ENCODE measurements at regions not wholly inside any gene's neighbourhood (a gene's known extent, or its start where the extent isn't known, plus 50 kb on each side); places are given as distances from the start of the nearest gene placed in this dataset.

- 67 to 87% methylated on average over 1 of the region's 1 CpG for WGBS, 2 donors
- Histone ChIP-seq H3K4me1 (no peaks in the 10 kb centered on the region), H3K27me3 (no peaks in the 10 kb centered on the region), H3K36me3 (replicated peaks in 1 of 2; ENCODE audit: insufficient read depth in 1 of 2, low read depth in 2 of 2) (no peaks in the 10 kb centered on the region), H3K9me3 (no peaks in the 10 kb centered on the region), H3K4me3 (no peak overlapping the region), H3K27ac (no peak overlapping the region)
- no peak for ATAC-seq
- intact Hi-C loops (cut with DNase I) = no loop called here
- no peak for DNase-seq
- TF ChIP-seq, protein P1, sequence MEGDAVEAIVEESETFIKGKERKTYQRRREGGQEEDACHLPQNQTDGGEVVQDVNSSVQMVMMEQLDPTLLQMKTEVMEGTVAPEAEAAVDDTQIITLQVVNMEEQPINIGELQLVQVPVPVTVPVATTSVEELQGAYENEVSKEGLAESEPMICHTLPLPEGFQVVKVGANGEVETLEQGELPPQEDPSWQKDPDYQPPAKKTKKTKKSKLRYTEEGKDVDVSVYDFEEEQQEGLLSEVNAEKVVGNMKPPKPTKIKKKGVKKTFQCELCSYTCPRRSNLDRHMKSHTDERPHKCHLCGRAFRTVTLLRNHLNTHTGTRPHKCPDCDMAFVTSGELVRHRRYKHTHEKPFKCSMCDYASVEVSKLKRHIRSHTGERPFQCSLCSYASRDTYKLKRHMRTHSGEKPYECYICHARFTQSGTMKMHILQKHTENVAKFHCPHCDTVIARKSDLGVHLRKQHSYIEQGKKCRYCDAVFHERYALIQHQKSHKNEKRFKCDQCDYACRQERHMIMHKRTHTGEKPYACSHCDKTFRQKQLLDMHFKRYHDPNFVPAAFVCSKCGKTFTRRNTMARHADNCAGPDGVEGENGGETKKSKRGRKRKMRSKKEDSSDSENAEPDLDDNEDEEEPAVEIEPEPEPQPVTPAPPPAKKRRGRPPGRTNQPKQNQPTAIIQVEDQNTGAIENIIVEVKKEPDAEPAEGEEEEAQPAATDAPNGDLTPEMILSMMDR (IDR thresholded peaks at IDR 0.05) = no peak
- TF ChIP-seq POLR2A (IDR thresholded peaks at IDR 0.05) = no peak
Measured at GRCh38 chr10:20670579-20670978, 226.5 kb downstream of the NEBL start.

DNA sequence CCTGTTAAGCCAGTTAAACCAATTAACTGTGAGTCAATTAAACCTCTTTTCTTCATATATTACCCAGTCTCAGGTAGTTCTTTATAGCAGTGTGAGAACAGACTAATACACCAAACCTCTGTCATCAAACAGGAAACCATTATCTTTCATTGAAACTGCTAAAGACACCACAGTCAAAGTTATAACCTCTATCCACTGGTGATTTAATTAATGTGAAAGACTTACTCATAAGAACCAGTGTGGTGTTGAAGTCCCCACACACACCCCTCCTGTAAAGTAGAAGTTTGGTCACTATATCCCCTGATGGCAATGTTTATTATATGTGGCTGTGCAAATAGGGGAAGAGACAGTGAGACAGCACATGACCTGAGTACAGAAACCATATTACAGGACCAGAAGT lies 228.1 kb downstream of the NEBL start:
- DNase-seq = no peak
- no peak overlapping the region for H3K4me3 ChIP-seq
- TF ChIP-seq, protein P1 (IDR thresholded peaks at IDR 0.05) = no peak
- TF ChIP-seq POLR2A (IDR thresholded peaks at IDR 0.05) = no peak
- ATAC-seq = no peak
- H3K27ac ChIP-seq = no peak overlapping the region
- no peaks in the 10 kb centered on the region for H3K36me3 ChIP-seq (replicated peaks in 1 of 2; ENCODE audit: insufficient read depth in 1 of 2, low read depth in 2 of 2)
- intact Hi-C loops (cut with DNase I) = no loop called here
- no peaks in the 10 kb centered on the region for H3K4me1 ChIP-seq
- no peaks in the 10 kb centered on the region for H3K27me3 ChIP-seq
- H3K9me3 ChIP-seq = no peaks in the 10 kb centered on the region

DNA sequence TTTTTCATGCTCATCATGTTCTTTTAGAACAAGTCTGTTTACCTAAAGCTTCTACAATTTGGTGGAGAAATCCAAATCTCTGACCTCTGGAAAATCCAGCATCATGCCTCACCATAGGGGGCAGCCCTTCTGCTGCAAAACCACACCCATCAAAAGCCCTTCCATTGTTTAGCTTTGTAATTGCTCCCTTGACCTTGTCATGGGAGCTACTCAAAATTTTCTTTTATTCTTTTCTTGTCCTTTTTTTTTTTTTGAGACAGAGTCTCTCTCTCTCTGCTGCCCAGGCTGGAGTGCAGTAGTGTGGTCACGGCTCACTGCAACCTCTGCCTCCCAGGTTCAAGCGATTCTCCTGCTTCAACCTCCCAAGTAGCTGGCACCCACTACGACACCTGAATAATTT lies 234.4 kb downstream of the NEBL start:
- intact Hi-C loops (cut with DNase I) = no loop called here
- H3K36me3 ChIP-seq (replicated peaks in 1 of 2; ENCODE audit: insufficient read depth in 1 of 2, low read depth in 2 of 2) = no peaks in the 10 kb centered on the region
- no peak overlapping the region for H3K27ac ChIP-seq
- H3K9me3 ChIP-seq = no peaks in the 10 kb centered on the region
- 77 to 78% methylated on average over 3 of the region's 3 CpGs for WGBS, 2 donors
- H3K27me3 ChIP-seq = no peaks in the 10 kb centered on the region
- H3K4me1 ChIP-seq = no peaks in the 10 kb centered on the region
- ATAC-seq (no peak), DNase-seq (no peak)
- no peak for TF ChIP-seq POLR2A (IDR thresholded peaks at IDR 0.05)
- TF ChIP-seq, protein P1 (IDR thresholded peaks at IDR 0.05) = no peak
- no peak overlapping the region for H3K4me3 ChIP-seq

- no peak for ATAC-seq
- WGBS, 2 donors = 49 to 50% methylated on average over 2 of the region's 2 CpGs
Measured at GRCh38 chr10:20659225-20659624, 237.9 kb downstream of the NEBL start.

DNA sequence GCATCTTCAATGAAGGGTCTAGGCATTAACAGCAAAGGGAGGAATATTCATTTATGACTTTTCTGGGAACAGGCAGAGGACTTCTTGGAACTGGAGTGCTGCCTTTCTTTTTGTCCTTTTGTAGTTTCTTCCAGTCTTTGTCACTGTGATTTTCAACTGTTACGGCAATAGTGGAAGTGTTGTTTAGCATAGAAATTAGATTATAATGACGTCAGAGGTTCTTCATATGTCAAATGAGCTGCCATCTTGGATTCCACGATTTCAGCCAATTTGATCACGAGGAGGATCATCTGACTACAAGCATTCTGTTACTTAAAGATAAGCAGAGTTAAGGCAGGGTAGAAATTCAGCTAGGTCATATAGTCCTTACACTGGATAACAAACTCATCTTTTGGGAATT lies 239.0 kb downstream of the NEBL start:
- 61 to 76% methylated on average over 4 of the region's 4 CpGs for WGBS, 2 donors
- intact Hi-C loops (cut with DNase I) = no loop called here

More at GRCh38 chr10:20659225-20659624, 237.9 kb downstream of the NEBL start:
- intact Hi-C loops (cut with DNase I) = no loop called here
- Histone ChIP-seq H3K4me3 (no peak overlapping the region), H3K4me1 (no peaks in the 10 kb centered on the region), H3K36me3 (replicated peaks in 1 of 2; ENCODE audit: insufficient read depth in 1 of 2, low read depth in 2 of 2) (no peaks in the 10 kb centered on the region), H3K27me3 (no peaks in the 10 kb centered on the region), H3K27ac (no peak overlapping the region), H3K9me3 (no peaks in the 10 kb centered on the region)
- DNase-seq = no peak
- TF ChIP-seq, protein P1 (IDR thresholded peaks at IDR 0.05) = no peak
- no peak for TF ChIP-seq POLR2A (IDR thresholded peaks at IDR 0.05)

More for the DNA sequence above, 239.0 kb downstream of the NEBL start:
- ATAC-seq (no peak), DNase-seq (no peak)
- H3K4me1 ChIP-seq = no peaks in the 10 kb centered on the region
- no peaks in the 10 kb centered on the region for H3K27me3 ChIP-seq
- H3K4me3 ChIP-seq = no peak overlapping the region
- H3K9me3 ChIP-seq = no peaks in the 10 kb centered on the region
- no peak overlapping the region for H3K27ac ChIP-seq
- H3K36me3 ChIP-seq (replicated peaks in 1 of 2; ENCODE audit: insufficient read depth in 1 of 2, low read depth in 2 of 2) = no peaks in the 10 kb centered on the region
- TF ChIP-seq, protein P1 (IDR thresholded peaks at IDR 0.05) = no peak
- TF ChIP-seq POLR2A (IDR thresholded peaks at IDR 0.05) = no peak

Measured in body of pancreas (tissue), 4 donors.